GM20000 (cell line): ENCODE measurements at regions not wholly inside any gene's neighbourhood (a gene's known extent, or its start where the extent isn't known, plus 50 kb on each side); places are given as distances from the start of the nearest gene placed in this dataset.
"Not testable (repeated sequence)": the region's sequence is repeated elsewhere in the genome, so short reads cannot be mapped to it uniquely, and the experiment has no call there.

Experiments used
- DNase-seq: peaks from one replicate; pipeline ENCODE4 v3.0.0; 2012; ENCODE audit warnings: low spot score
- CTCF ChIP-seq: IDR thresholded peaks from 2 replicates; pipeline ENCODE4 v1.5.1; 2012; ENCODE audit warnings: mild to moderate bottlenecking, control low read depth; ENCODE audit errors: extremely low read depth, missing control alignments

- DNase-seq = no peak
- TF ChIP-seq CTCF = no peak
Measured at GRCh38 chr4:173991316-173991715, 292.2 kb downstream of the FBXO8 start.

- TF ChIP-seq CTCF = no peak
- DNase-seq = no peak
Measured at GRCh38 chr4:173990869-173991210, 292.6 kb downstream of the FBXO8 start.

- DNase-seq = peak; percentile 4
- TF ChIP-seq CTCF = no peak
Measured at GRCh38 chr4:173990126-173990868, 293.2 kb downstream of the FBXO8 start.

- DNase-seq = not testable (repeated sequence)
Measured at GRCh38 chr4:173963523-173963922, 319.9 kb downstream of the FBXO8 start.

GRCh38 chr4:173960398-173960797, 323.1 kb downstream of the FBXO8 start:
- no peak for TF ChIP-seq CTCF
- no peak for DNase-seq

GRCh38 chr4:173958445-173958844, 325.0 kb downstream of the FBXO8 start:
- no peak for DNase-seq
- TF ChIP-seq CTCF = no peak

- no peak for DNase-seq
- TF ChIP-seq CTCF = no peak
Measured at GRCh38 chr4:173943547-173943946, 339.9 kb downstream of the FBXO8 start.

- DNase-seq = no peak
- no peak for TF ChIP-seq CTCF
Measured at GRCh38 chr4:173940146-173940545, 343.3 kb downstream of the FBXO8 start.
